Transverse colon (tissue), 3 donors: ENCODE measurements at regions not wholly inside any gene's neighbourhood (a gene's known extent, or its start where the extent isn't known, plus 50 kb on each side); places are given as distances from the start of the nearest gene placed in this dataset.

Experiments used
- CTCF ChIP-seq, 5 experiments: fragments of 200-600 bp in 3 of 5; fragments of 450-650 bp in 2 of 5; sonication (generic) in 3 of 5; IDR thresholded peaks; 1 replicate in 2 of 5; 2 replicates in 3 of 5; pipeline ENCODE4 v1.5.1; 2016 to 2017; ENCODE audit warnings: antibody characterized with exemption in 5 of 5, inconsistent platforms in 3 of 5, mild to moderate bottlenecking in 2 of 5, moderate library complexity in 1 of 5
- POLR2A ChIP-seq: fragments of 450-650 bp; IDR thresholded peaks from one replicate; pipeline ENCODE4 v1.6.1; 2016; ENCODE audit warnings: antibody characterized with exemption, mild to moderate bottlenecking, moderate library complexity

GRCh38 chr5:23007236-23007635, 154.1 kb upstream of the CDH12 start:
- no peak for TF ChIP-seq CTCF (IDR thresholded peaks at IDR 0.05)
- TF ChIP-seq POLR2A, result no peak
